WTC11 (cell line): ENCODE measurements at regions not wholly inside any gene's neighbourhood (a gene's known extent, or its start where the extent isn't known, plus 50 kb on each side); places are given as distances from the start of the nearest gene placed in this dataset.

Source experiments
- ATAC-seq: fragments of 200-7000 bp; cut with Tn5 transposase; 2 replicates; pipeline ENCODE4 v1.10.0; 2021; ENCODE audit warnings: mild to moderate bottlenecking, moderate library complexity
- CTCF ChIA-PET: fragments of 300-600 bp; sonication (Branson Sonifier 250); formaldehyde crosslinking; loops from one replicate; lab custom pipeline; 2021; ENCODE audit warnings: antibody characterized with exemption; lab: Charles Lee
- POLR2A ChIA-PET: fragments of 350-600 bp; sonication (Branson Sonifier 250); formaldehyde crosslinking; loops from one replicate; lab custom pipeline; 2021; ENCODE audit warnings: antibody characterized with exemption; lab: Charles Lee
- DNase-seq: peaks from one replicate; pipeline ENCODE4 v3.0.0; 2021; ENCODE audit warnings: low spot score
- H3K27ac Mint-ChIP-seq: 2 replicates; pipeline ENCODE4 v1.8.0; 2021; ENCODE audit warnings: mixed read lengths
- H3K27me3 Mint-ChIP-seq: 2 replicates; pipeline ENCODE4 v1.8.0; 2021; ENCODE audit warnings: low read depth, mild to moderate bottlenecking, moderate library complexity, mixed read lengths
- H3K36me3 Mint-ChIP-seq: 2 replicates; pipeline ENCODE4 v1.8.0; 2021; ENCODE audit warnings: mixed read lengths
- H3K4me1 Mint-ChIP-seq: 2 replicates; pipeline ENCODE4 v1.8.0; 2022; ENCODE audit warnings: mixed read lengths
- H3K4me3 Mint-ChIP-seq: 2 replicates; pipeline ENCODE4 v1.8.0; 2021; ENCODE audit warnings: mild to moderate bottlenecking, moderate library complexity, mixed read lengths
- H3K9me3 Mint-ChIP-seq: 2 replicates; pipeline ENCODE4 v1.8.0; 2021; ENCODE audit warnings: mixed read lengths
- ATF1 ChIP-seq: sonication (generic); formaldehyde crosslinking; IDR thresholded peaks from 2 replicates; pipeline ENCODE4 v1.8.1; 2023; ENCODE audit warnings: mild to moderate bottlenecking, moderate library complexity, missing genetic modification reagents
- CREM ChIP-seq: sonication (generic); formaldehyde crosslinking; IDR thresholded peaks from 2 replicates; pipeline ENCODE4 v1.8.1; 2022; ENCODE audit warnings: mild to moderate bottlenecking, missing genetic modification reagents, moderate library complexity
- CTCF ChIP-seq: fragments of 200-600 bp; IDR thresholded peaks from 2 replicates; pipeline ENCODE4 v1.8.0; 2022; ENCODE audit warnings: antibody characterized with exemption
- GRHL2 ChIP-seq: fragments of 250-450 bp; sonication (Bioruptor Pico); IDR thresholded peaks from 2 replicates; pipeline ENCODE4 v1.8.0; 2022; ENCODE audit warnings: mild to moderate bottlenecking, moderate library complexity; ENCODE audit not compliant: insufficient replicate concordance, severe bottlenecking
- JAZF1 ChIP-seq: fragments of 250-450 bp; sonication (Bioruptor Pico); IDR thresholded peaks from 2 replicates; pipeline ENCODE4 v1.9.0; 2021; ENCODE audit warnings: moderate library complexity, mild to moderate bottlenecking, inconsistent platforms
- KAT7 ChIP-seq: sonication (generic); formaldehyde crosslinking; IDR thresholded peaks from 2 replicates; pipeline ENCODE4 v1.8.1; 2023; ENCODE audit warnings: missing genetic modification reagents, mild to moderate bottlenecking, borderline replicate concordance
- MLX ChIP-seq: sonication (generic); formaldehyde crosslinking; IDR thresholded peaks from 2 replicates; pipeline ENCODE4 v1.8.1; 2023; ENCODE audit warnings: mild to moderate bottlenecking, missing genetic modification reagents, moderate library complexity
- NR2C2 ChIP-seq: sonication (generic); formaldehyde crosslinking; IDR thresholded peaks from 2 replicates; pipeline ENCODE4 v1.8.0; 2022; ENCODE audit warnings: mild to moderate bottlenecking, missing genetic modification reagents
- NR3C1 ChIP-seq: sonication (generic); formaldehyde crosslinking; conservative IDR thresholded peaks from 2 replicates; pipeline ENCODE4 v1.8.1; 2023; ENCODE audit warnings: low read depth, mild to moderate bottlenecking, missing genetic modification reagents
- RORB ChIP-seq: fragments of 250-450 bp; sonication (Bioruptor Pico); IDR thresholded peaks from 2 replicates; pipeline ENCODE4 v1.9.0; 2021; ENCODE audit warnings: mild to moderate bottlenecking
- TCF7 ChIP-seq: sonication (generic); formaldehyde crosslinking; IDR thresholded peaks from 2 replicates; pipeline ENCODE4 v1.8.0; 2022; ENCODE audit warnings: mild to moderate bottlenecking, low read depth, missing genetic modification reagents, moderate library complexity
- TP53 ChIP-seq: sonication (generic); formaldehyde crosslinking; IDR thresholded peaks from 2 replicates; pipeline ENCODE4 v1.8.1; 2023; ENCODE audit warnings: mild to moderate bottlenecking, missing genetic modification reagents
- USF1 ChIP-seq: sonication (generic); formaldehyde crosslinking; IDR thresholded peaks from 2 replicates; pipeline ENCODE4 v1.8.0; 2022; ENCODE audit warnings: mild to moderate bottlenecking, missing genetic modification reagents
- ZNF425 ChIP-seq: fragments of 250-450 bp; sonication (Bioruptor Pico); conservative IDR thresholded peaks from 2 replicates; pipeline ENCODE4 v1.9.0; 2021; ENCODE audit warnings: mild to moderate bottlenecking
- ZNF512 ChIP-seq: sonication (generic); formaldehyde crosslinking; IDR thresholded peaks from 2 replicates; pipeline ENCODE4 v1.8.1; 2022; ENCODE audit warnings: missing genetic modification reagents, borderline replicate concordance
- ZNF671 ChIP-seq: fragments of 250-450 bp; sonication (Bioruptor Pico); IDR thresholded peaks from 2 replicates; pipeline ENCODE4 v1.8.0; 2021; ENCODE audit warnings: mild to moderate bottlenecking

GRCh38 chr13:34815526-34815925, 126.5 kb upstream of the NBEA start (continued):
- TF ChIP-seq JAZF1 (CRISPR knock-in tag) (no peak), ATF1 (CRISPR knock-in tag) (no peak)

GRCh38 chr13:34816245-34816884, 125.7 kb upstream of the NBEA start:
- H3K27me3 Mint-ChIP-seq: no peaks in the 10 kb centered on the region; the same call in none of the 2 replicates
- peak; percentile 89 for ATAC-seq
- CTCF ChIA-PET: no interaction called here
- H3K4me3 Mint-ChIP-seq: peak overlapping the region; percentile 8; the same call in 1 of the 2 replicates
- H3K27ac Mint-ChIP-seq: peak overlapping the region; percentile 88
- peaks cover 22% of the 10 kb centered on the region for H3K36me3 Mint-ChIP-seq
- POLR2A ChIA-PET: no interaction called here
- H3K9me3 Mint-ChIP-seq: peaks cover 28% of the 10 kb centered on the region
- TF ChIP-seq CTCF: no peak
- no peak for TF ChIP-seq ZNF425 (CRISPR knock-in tag)
- TF ChIP-seq KAT7 (CRISPR knock-in tag): no peak
- no peak for TF ChIP-seq CREM (CRISPR knock-in tag)
- TF ChIP-seq TP53 (CRISPR knock-in tag): no peak
- no peak for TF ChIP-seq NR2C2 (CRISPR knock-in tag)
- TF ChIP-seq NR3C1 (CRISPR knock-in tag): no peak
- no peak for TF ChIP-seq GRHL2 (CRISPR knock-in tag)
- TF ChIP-seq, all 79 proteins: peak for 0
- H3K4me1 Mint-ChIP-seq: peaks cover 28% of the 10 kb centered on the region
- DNase-seq: peak; percentile 16

- no peak for ATAC-seq
- H3K9me3 Mint-ChIP-seq: peaks cover 21% of the 10 kb centered on the region
- ChIA-PET POLR2A (no interaction called here), CTCF (no interaction called here)
- no peak for DNase-seq
- H3K4me1 Mint-ChIP-seq: peaks cover 28% of the 10 kb centered on the region
- peaks cover 14% of the 10 kb centered on the region for H3K36me3 Mint-ChIP-seq
- TF ChIP-seq RORB (CRISPR knock-in tag): no peak
- peak overlapping the region; percentile 88 for H3K27ac Mint-ChIP-seq
- H3K27me3 Mint-ChIP-seq: no peaks in the 10 kb centered on the region; the same call in 1 of the 2 replicates
- H3K4me3 Mint-ChIP-seq: no peak overlapping the region
These were observed 125.0 kb upstream of the NBEA start for GRCh38 chr13:34816908-34817665.

GRCh38 chr13:34822650-34823049, 119.4 kb upstream of the NBEA start:
- POLR2A ChIA-PET: no interaction called here

More at GRCh38 chr13:34822650-34823049, 119.4 kb upstream of the NBEA start:
- Mint-ChIP-seq H3K27ac (no peak overlapping the region), H3K36me3 (no peaks in the 10 kb centered on the region), H3K4me1 (peaks cover 2% of the 10 kb centered on the region), H3K27me3 (no peaks in the 10 kb centered on the region; the same call in 1 of the 2 replicates), H3K4me3 (no peak overlapping the region), H3K9me3 (no peaks in the 10 kb centered on the region)
- CTCF ChIA-PET: no interaction called here
- TF ChIP-seq ZNF671 (CRISPR knock-in tag): no peak
- no peak for TF ChIP-seq CTCF
- TF ChIP-seq TCF7 (CRISPR knock-in tag): no peak
- TF ChIP-seq USF1 (CRISPR knock-in tag): no peak
- TF ChIP-seq ZNF512 (CRISPR knock-in tag): no peak
- no peak for TF ChIP-seq NR2C2 (CRISPR knock-in tag)
- no peak for TF ChIP-seq MLX (CRISPR knock-in tag)
- no peak for TF ChIP-seq TP53 (CRISPR knock-in tag)
- ATAC-seq: no peak
- DNase-seq: no peak
